HCT116 (cell line): ENCODE measurements at regions not wholly inside any gene's neighbourhood (a gene's known extent, or its start where the extent isn't known, plus 50 kb on each side); places are given as distances from the start of the nearest gene placed in this dataset.

ENCODE experiments used
- ATAC-seq: fragments of 200-7000 bp; cut with Tn5 transposase; 2 replicates; pipeline ENCODE4 v1.9.1; 2020; ENCODE audit warnings: mild to moderate bottlenecking, moderate library complexity
- BruUV-seq: library from RNA; stranded (reverse); fragments of 400-500 nt; replicated peaks from 2 replicates; lab custom pipeline; 2021; lab: Mats Ljungman, UMichigan
- CTCF ChIA-PET: fragments of 300-600 bp; sonication (Branson Sonifier 250); formaldehyde crosslinking; loops from one replicate; lab custom pipeline; 2021; ENCODE audit warnings: antibody characterized with exemption; lab: Charles Lee
- POLR2A ChIA-PET: fragments of 300-600, 350-600 bp; sonication (Branson Sonifier 250); formaldehyde crosslinking; loops from one replicate; lab custom pipeline; 2021; ENCODE audit warnings: antibody characterized with exemption; lab: Charles Lee
- RAD21 ChIA-PET, 2 experiments: fragments of 300-600 bp; sonication (Branson Sonifier 250); formaldehyde crosslinking; loops; one replicate each; lab custom pipeline; 2023; ENCODE audit warnings: low total read pairs in 2 of 2; ENCODE audit not compliant: uncharacterized antibody in 2 of 2, unreplicated experiment in 2 of 2, low non-redundant PET in 1 of 2; lab: Charles Lee
- DNase-seq: peaks from one replicate; pipeline ENCODE4 v3.0.0-alpha.2; 2010; ENCODE audit warnings: low read depth, low spot score
- H2AFZ ChIP-seq: fragments of 200-600 bp; shearing (Covaris generic), sonication (generic); 2 replicates; pipeline ENCODE4 v1.6.1; 2017; ENCODE audit warnings: low read depth, mixed run types, mixed read lengths, antibody characterized with exemption, low read length; ENCODE audit not compliant: poor library complexity, severe bottlenecking
- H3K27ac ChIP-seq: 2 replicates; pipeline ENCODE4 v1.5.1; 2012; ENCODE audit warnings: low read depth, low read length
- H3K27me3 ChIP-seq: fragments of 200-600 bp; sonication (generic); 2 replicates; pipeline ENCODE4 v1.6.1; 2016; ENCODE audit warnings: mixed run types, low read length, mixed read lengths; ENCODE audit not compliant: insufficient read depth
- H3K36me3 ChIP-seq, 2 experiments: fragments of 200-500 bp in 1 of 2; fragments of 200-600 bp in 1 of 2; sonication (Bioruptor generic) in 1 of 2; sonication (generic) in 1 of 2; 2 replicates each; pipeline versions ENCODE4 v1.5.1 to v1.6.1; 2014 to 2016; ENCODE audit warnings: low read length in 2 of 2, inconsistent platforms in 1 of 2, mixed read lengths in 1 of 2, mixed run types in 1 of 2; ENCODE audit not compliant: insufficient read depth in 2 of 2, control insufficient read depth in 1 of 2
- H3K4me1 ChIP-seq, 2 experiments: fragments of 200-600 bp in 1 of 2; sonication (generic) in 1 of 2; 2 replicates each; pipeline versions ENCODE4 v1.5.1 to v1.6.1; 2012 to 2017; ENCODE audit warnings: low read length in 2 of 2, inconsistent platforms in 1 of 2, mild to moderate bottlenecking in 1 of 2, mixed read lengths in 1 of 2, mixed run types in 1 of 2, moderate library complexity in 1 of 2; ENCODE audit not compliant: insufficient read depth in 2 of 2, control insufficient read depth in 1 of 2
- H3K4me2 ChIP-seq: fragments of 200-600 bp; sonication (generic); 2 replicates; pipeline ENCODE4 v1.6.1; 2017; ENCODE audit warnings: mixed run types, low read length, mixed read lengths
- H3K4me3 ChIP-seq, 2 experiments: fragments of 200-600 bp in 1 of 2; sonication (generic) in 1 of 2; replicated peaks in 1 of 2; 2 replicates each; pipeline ENCODE4 v1.5.1; 2011 to 2016; ENCODE audit warnings: low read length in 2 of 2, control low read depth in 1 of 2, low read depth in 1 of 2, mild to moderate bottlenecking in 1 of 2, mixed read lengths in 1 of 2, mixed run types in 1 of 2
- H3K79me2 ChIP-seq: fragments of 200-600 bp; sonication (generic); 2 replicates; pipeline ENCODE4 v1.6.1; 2017; ENCODE audit warnings: mild to moderate bottlenecking, mixed run types, low read length, moderate library complexity, mixed read lengths; ENCODE audit not compliant: insufficient read depth
- H3K9ac ChIP-seq: fragments of 200-600 bp; sonication (generic); 2 replicates; pipeline ENCODE4 v1.6.1; 2016; ENCODE audit warnings: low read length, mixed read lengths
- H3K9me2 ChIP-seq: fragments of 200-600 bp; sonication (generic), shearing (Covaris generic); 2 replicates; pipeline ENCODE4 v1.6.1; 2017; ENCODE audit warnings: mixed run types, mild to moderate bottlenecking, moderate library complexity; ENCODE audit not compliant: insufficient read depth
- H3K9me3 ChIP-seq, 2 experiments: fragments of 200-500 bp in 1 of 2; fragments of 200-600 bp in 1 of 2; sonication (Bioruptor generic) in 1 of 2; sonication (generic) in 1 of 2; 2 replicates each; pipeline ENCODE4 v1.6.1; 2014 to 2017; ENCODE audit warnings: low read length in 2 of 2, mixed read lengths in 2 of 2, inconsistent platforms in 1 of 2, low read depth in 1 of 2, mild to moderate bottlenecking in 1 of 2, mixed run types in 1 of 2, moderate library complexity in 1 of 2; ENCODE audit not compliant: control insufficient read depth in 1 of 2, insufficient read depth in 1 of 2
- H4K20me1 ChIP-seq: fragments of 200-600 bp; sonication (generic), shearing (Covaris generic); 2 replicates; pipeline ENCODE4 v1.6.1; 2017; ENCODE audit warnings: mixed run types, mild to moderate bottlenecking, moderate library complexity; ENCODE audit not compliant: insufficient read depth
- ATF3 ChIP-seq: IDR thresholded peaks from 2 replicates; pipeline ENCODE4 v1.6.1; 2012
- CBX3 ChIP-seq: IDR thresholded peaks from 2 replicates; pipeline ENCODE4 v1.6.1; 2012; ENCODE audit warnings: low read depth
- CEBPB ChIP-seq: IDR thresholded peaks from 2 replicates; pipeline ENCODE4 v1.6.1; 2012; ENCODE audit warnings: low read depth
- CTCF ChIP-seq, 3 experiments: fragments of 200-600 bp in 1 of 3; sonication (generic) in 1 of 3; IDR thresholded peaks in 2 of 3; conservative IDR thresholded peaks in 1 of 3; 2 replicates each; pipeline ENCODE4 v1.5.1; 2012 to 2017; ENCODE audit warnings: low read depth in 2 of 3, low read length in 2 of 3, antibody characterized with exemption in 1 of 3, borderline replicate concordance in 1 of 3, control low read depth in 1 of 3, mild to moderate bottlenecking in 1 of 3, mixed read lengths in 1 of 3, mixed run types in 1 of 3, moderate library complexity in 1 of 3; ENCODE audit not compliant: insufficient read depth in 1 of 3
- EGR1 ChIP-seq: IDR thresholded peaks from 2 replicates; pipeline ENCODE4 v1.6.1; 2012; ENCODE audit warnings: low read depth
- EZH2 ChIP-seq: fragments of 200-600 bp; sonication (generic); IDR thresholded peaks from 2 replicates; pipeline ENCODE4 v1.6.1; 2017; ENCODE audit warnings: antibody characterized with exemption, mixed run types
- EZH2phosphoT487 ChIP-seq: fragments of 200-600 bp; IDR thresholded peaks from 2 replicates; pipeline ENCODE4 v1.6.1; 2018; ENCODE audit warnings: antibody characterized with exemption, borderline replicate concordance
- JUND ChIP-seq: IDR thresholded peaks from 2 replicates; pipeline ENCODE4 v1.6.1; 2012
- MAX ChIP-seq: IDR thresholded peaks from 2 replicates; pipeline ENCODE4 v1.6.1; 2012
- POLR2AphosphoS5 ChIP-seq: IDR thresholded peaks from 2 replicates; pipeline ENCODE4 v1.6.1; 2011; ENCODE audit warnings: mild to moderate bottlenecking, low read depth, low read length, moderate library complexity
- RAD21 ChIP-seq: IDR thresholded peaks from 2 replicates; pipeline ENCODE4 v1.6.1; 2012; ENCODE audit warnings: low read depth, mild to moderate bottlenecking
- SIN3A ChIP-seq: IDR thresholded peaks from 2 replicates; pipeline ENCODE4 v1.6.1; 2012; ENCODE audit warnings: low read depth
- SP1 ChIP-seq: IDR thresholded peaks from 2 replicates; pipeline ENCODE4 v1.6.1; 2012; ENCODE audit warnings: low read depth
- SRF ChIP-seq: IDR thresholded peaks from 2 replicates; pipeline ENCODE4 v1.6.1; 2012; ENCODE audit warnings: low read depth
- TCF7L2 ChIP-seq: IDR thresholded peaks from 2 replicates; pipeline ENCODE4 v1.7.0; 2011; ENCODE audit warnings: borderline replicate concordance, inconsistent platforms; ENCODE audit not compliant: insufficient read depth, insufficient read length; ENCODE audit errors: extremely low read depth
- YY1 ChIP-seq: IDR thresholded peaks from 2 replicates; pipeline ENCODE4 v1.6.1; 2011; ENCODE audit warnings: low read length, low read depth, moderate library complexity, mild to moderate bottlenecking; ENCODE audit not compliant: insufficient replicate concordance; ENCODE audit errors: extremely low read depth
- ZBTB33 ChIP-seq: IDR thresholded peaks from 2 replicates; pipeline ENCODE4 v1.6.1; 2011; ENCODE audit warnings: mild to moderate bottlenecking, low read length, moderate library complexity; ENCODE audit not compliant: insufficient replicate concordance; ENCODE audit errors: extremely low read depth
- ZFX ChIP-seq: fragments of 450-650 bp; IDR thresholded peaks from 2 replicates; pipeline ENCODE4 v1.6.1; 2017
- intact Hi-C: fragments of 100-400 bp; cut with micrococcal nuclease; formaldehyde crosslinking; loops from 2 replicates; pipeline ENCODE4 v1.10.0; 2022

GRCh38 chr1:229158927-229159326, 112.0 kb upstream of the RAB4A start:
- no peak overlapping the region for H3K4me2 ChIP-seq
- intact Hi-C loops, result no loop called here
- ChIA-PET CTCF (no interaction called here), POLR2A (no interaction called here), RAD21 (interaction anchor here in 1 of 2 experiments (0.6 kb wide), 1 partner anchor 60 kb away, joined by 3 read pairs; no protein-coding TSS in a partner anchor)
- H3K27ac ChIP-seq, result no peak overlapping the region
- no peak overlapping the region for H2AFZ ChIP-seq
- no peaks in the 10 kb centered on the region for H3K9me2 ChIP-seq
- no peaks in the 10 kb centered on the region for H3K36me3 ChIP-seq
- no peaks in the 10 kb centered on the region for H4K20me1 ChIP-seq
- ATAC-seq (no peak), DNase-seq (no peak)
- no peak for TF ChIP-seq YY1
- TF ChIP-seq SRF, result no peak
- TF ChIP-seq ATF3, result no peak
- no peak for TF ChIP-seq EZH2phosphoT487
- TF ChIP-seq ZBTB33, result no peak
- TF ChIP-seq TCF7L2, result no peak
- no peak for TF ChIP-seq CEBPB
- no peak for TF ChIP-seq CTCF (IDR thresholded peaks at IDR 0.05 in 2 of 3, conservative IDR thresholded peaks at IDR 0.05 in 1 of 3; ENCODE audit: borderline replicate concordance in 1 of 3, insufficient read depth in 1 of 3, low read depth in 2 of 3, low read length in 2 of 3)
- TF ChIP-seq POLR2AphosphoS5, result no peak
- TF ChIP-seq CBX3, result no peak
- TF ChIP-seq ZFX, result no peak
- no peak for TF ChIP-seq MAX
- no peak for TF ChIP-seq EZH2
- no peak for TF ChIP-seq SP1
- no peak for TF ChIP-seq RAD21
- TF ChIP-seq SIN3A, result no peak
- no peak for TF ChIP-seq EGR1
- no peak for TF ChIP-seq JUND
- H3K27me3 ChIP-seq, result no peaks in the 10 kb centered on the region
- no peaks in the 10 kb centered on the region for H3K4me1 ChIP-seq
- H3K79me2 ChIP-seq, result no peaks in the 10 kb centered on the region
- no peak overlapping the region for H3K9ac ChIP-seq
- no peaks in the 10 kb centered on the region for H3K9me3 ChIP-seq
- no peak overlapping the region for H3K4me3 ChIP-seq
- BruUV-seq, result no TSS peak
